K562 (cell line): ENCODE measurements at regions not wholly inside any gene's neighbourhood (a gene's known extent, or its start where the extent isn't known, plus 50 kb on each side); places are given as distances from the start of the nearest gene placed in this dataset.

ENCODE experiments used
- ATAC-seq: fragments of 200-7000 bp; cut with Tn5 transposase; 3 replicates; pipeline ENCODE4 v1.9.1; 2020; ENCODE audit warnings: moderate library complexity
- BruUV-seq: library from RNA; stranded (reverse); fragments of 400-500 nt; replicated peaks from 2 replicates; lab custom pipeline; 2021; lab: Mats Ljungman, UMichigan
- CTCF ChIA-PET: fragments of 300-600 bp; formaldehyde crosslinking; extraction: SDS; loops from one replicate; lab custom pipeline; 2021; ENCODE audit warnings: low intra/inter-chr PET ratio; lab: Yijun Ruan, JAX
- POLR2A ChIA-PET: fragments of 300-600, 350-650 bp; sonication (Branson Sonifier 250); formaldehyde crosslinking; extraction: SDS; loops from one replicate; lab custom pipeline; 2021; ENCODE audit warnings: antibody characterized with exemption, inconsistent platforms; lab: Yijun Ruan, JAX
- DNase-seq, 4 experiments: peaks; one replicate each; pipeline versions ENCODE4 v3.0.0 to v3.0.0-alpha.2; 2011 to 2018; ENCODE audit warnings: low spot score in 3 of 4, mixed read lengths in 3 of 4; ENCODE audit errors: extremely low read depth in 1 of 4
- FAIRE-seq: peaks from 2 replicates; lab custom pipeline; 2011; peaks lifted over from hg19 to GRCh38; lab: Jason Lieb, UNC
- H2AFZ ChIP-seq: 2 replicates; pipeline ENCODE4 v1.6.0; 2011; ENCODE audit warnings: low read depth, low read length, control low read depth, inconsistent platforms
- H3K27ac ChIP-seq: fragments of 200-600 bp; 3 replicates; pipeline ENCODE4 v1.8.0; 2011; ENCODE audit warnings: low read depth, mild to moderate bottlenecking, control low read depth, inconsistent platforms, low read length, moderate library complexity, mixed read lengths; ENCODE audit errors: extremely low read depth
- H3K27me3 ChIP-seq, 2 experiments: fragments of 300-600 bp in 1 of 2; 2 replicates in 1 of 2; 3 replicates in 1 of 2; pipeline versions ENCODE4 v1.6.0 to v1.8.0; 2011; ENCODE audit warnings: inconsistent platforms in 2 of 2, low read length in 2 of 2, mild to moderate bottlenecking in 1 of 2, mixed read lengths in 1 of 2, moderate library complexity in 1 of 2; ENCODE audit not compliant: control insufficient read depth in 2 of 2, insufficient read depth in 2 of 2
- H3K36me3 ChIP-seq: fragments of 300-600 bp; 3 replicates; pipeline ENCODE4 v1.8.0; 2011; ENCODE audit warnings: mild to moderate bottlenecking, low read length, inconsistent platforms; ENCODE audit not compliant: control insufficient read depth, insufficient read depth
- H3K4me1 ChIP-seq, 2 experiments: fragments of 200-600 bp in 1 of 2; replicated peaks in 1 of 2; 2 replicates in 1 of 2; 3 replicates in 1 of 2; pipeline versions ENCODE4 v1.5.1 to v1.8.0; 2011; ENCODE audit warnings: inconsistent platforms in 2 of 2, low read length in 2 of 2, mild to moderate bottlenecking in 1 of 2, mixed read lengths in 1 of 2, moderate library complexity in 1 of 2; ENCODE audit not compliant: control insufficient read depth in 2 of 2, insufficient read depth in 2 of 2
- H3K4me2 ChIP-seq: 2 replicates; pipeline ENCODE4 v1.6.1; 2011; ENCODE audit warnings: low read length, control low read depth, inconsistent platforms, mixed read lengths; ENCODE audit not compliant: insufficient read depth
- H3K4me3 ChIP-seq: fragments of 200-600 bp; sonication (generic), shearing (Covaris generic); 2 replicates; pipeline ENCODE4 v1.5.1; 2016; ENCODE audit warnings: control low read depth, inconsistent platforms
- H3K79me2 ChIP-seq: fragments of 200-600 bp; 3 replicates; pipeline ENCODE4 v1.8.0; 2011; ENCODE audit warnings: low read length, inconsistent platforms; ENCODE audit not compliant: control insufficient read depth, insufficient read depth
- H3K9ac ChIP-seq, 2 experiments: 2 replicates each; pipeline versions ENCODE4 v1.6.0 to v1.6.1; 2011; ENCODE audit warnings: low read depth in 2 of 2, low read length in 2 of 2, control low read depth in 1 of 2, inconsistent platforms in 1 of 2, mild to moderate bottlenecking in 1 of 2, mixed read lengths in 1 of 2; ENCODE audit not compliant: insufficient read depth in 1 of 2
- H3K9me1 ChIP-seq: one replicate; pipeline ENCODE4 v1.6.0; 2011; ENCODE audit warnings: inconsistent platforms, mild to moderate bottlenecking, low read length, moderate library complexity; ENCODE audit not compliant: control insufficient read depth, insufficient read depth
- H3K9me3 ChIP-seq: replicated peaks from 2 replicates; pipeline ENCODE4 v1.5.1; 2011; ENCODE audit warnings: low read depth, low read length, inconsistent platforms; ENCODE audit not compliant: control insufficient read depth, insufficient read depth
- H4K20me1 ChIP-seq: replicated peaks from 2 replicates; pipeline ENCODE4 v1.6.1; 2011; ENCODE audit warnings: low read length, inconsistent platforms, mixed read lengths; ENCODE audit not compliant: control insufficient read depth, insufficient read depth
- CHAMP1 ChIP-seq: fragments of 450-650 bp; IDR thresholded peaks from 2 replicates; pipeline ENCODE4 v1.6.1; 2016; ENCODE audit warnings: mild to moderate bottlenecking
- DPF2 ChIP-seq: fragments of 450-650 bp; IDR thresholded peaks from 2 replicates; pipeline ENCODE4 v1.6.1; 2016
- MBD2 ChIP-seq: sonication (generic); IDR thresholded peaks from 2 replicates; pipeline ENCODE4 v1.6.1; 2016; ENCODE audit warnings: low read depth, borderline replicate concordance
- NFRKB ChIP-seq: fragments of 450-650 bp; IDR thresholded peaks from 2 replicates; pipeline ENCODE4 v1.6.1; 2016; ENCODE audit warnings: low read depth
- RAD21 ChIP-seq, 2 experiments: fragments of 250-450 bp in 1 of 2; fragments of 450-650 bp in 1 of 2; sonication (Bioruptor Pico) in 1 of 2; formaldehyde crosslinking in 1 of 2; IDR thresholded peaks in 1 of 2; conservative IDR thresholded peaks in 1 of 2; 2 replicates each; pipeline versions ENCODE4 v1.4.0 to v1.8.0; 2020 to 2022; ENCODE audit warnings: mild to moderate bottlenecking in 2 of 2, moderate library complexity in 1 of 2
- RCOR1 ChIP-seq, 2 experiments: IDR thresholded peaks; 2 replicates each; pipeline ENCODE4 v1.6.1; 2012; ENCODE audit warnings: low read depth in 2 of 2, low read length in 2 of 2, borderline replicate concordance in 1 of 2, improper control_type of control experiment in 1 of 2
- REST ChIP-seq, 2 experiments: fragments of 450-650 bp; formaldehyde crosslinking in 1 of 2; IDR thresholded peaks; 2 replicates each; pipeline versions ENCODE4 v1.4.0 to v1.6.1; 2014 to 2020; ENCODE audit warnings: mild to moderate bottlenecking in 2 of 2, borderline replicate concordance in 1 of 2, low read depth in 1 of 2
- TARDBP ChIP-seq: fragments of 450-650 bp; IDR thresholded peaks from 2 replicates; pipeline ENCODE4 v1.6.1; 2016
- ZNF146 ChIP-seq: IDR thresholded peaks from one replicate; pipeline ENCODE4 v1.6.1; 2018; ENCODE audit warnings: missing compliant biosample characterization; ENCODE audit not compliant: unreplicated experiment
- ZNF232 ChIP-seq: sonication (generic); formaldehyde crosslinking; IDR thresholded peaks from 2 replicates; pipeline ENCODE4 v1.8.0; 2022; ENCODE audit warnings: mild to moderate bottlenecking, missing genetic modification reagents
- ZNF583 ChIP-seq: fragments of 250-450 bp; sonication (Bioruptor Pico); IDR thresholded peaks from 2 replicates; pipeline ENCODE4 v1.4.0; 2020
- WGBS: fragments of 100-300 bp; shearing (Covaris generic); methylation state at CpG from one replicate; pipeline ENCODE4 v1.1.6; 2016; ENCODE audit warnings: low coverage, mixed read lengths; ENCODE audit not compliant: insufficient coverage; ENCODE audit errors: missing lambda C conversion rate; 5-methylcytosine and 5-hydroxymethylcytosine counted together
- in situ Hi-C: fragments of 300-500 bp; cut with MboI; formaldehyde crosslinking; loops from 4 replicates; pipeline ENCODE4 v1.15.0; 2018; ENCODE audit warnings: inconsistent platforms, mixed read lengths
- intact Hi-C: fragments of 100-400 bp; cut with micrococcal nuclease; formaldehyde crosslinking; loops from 2 replicates; pipeline ENCODE4 v1.14.2; 2022

GRCh38 chr6:27188885-27189418 lies 58.5 kb upstream of the PRSS16 start:
- ChIA-PET POLR2A (interaction anchor here (0.8 to 1.9 kb wide), 5 partner anchors 12 to 636 kb away, joined by 3 to 12 read pairs (median 5); partner anchors contain the start of gene PRSS16), CTCF (interaction anchor here (0.6 to 1.6 kb wide), 9 partner anchors 17 to 1167 kb away, joined by 3 to 8 read pairs (median 3); no protein-coding TSS in a partner anchor)
- Histone ChIP-seq H3K4me1 (peaks cover 8% of the 10 kb centered on the region in 2 experiments; a peak in 4 of 5 replicates), H2AFZ (peak overlapping the region; percentile 87), H3K4me3 (peak overlapping the region; percentile 56), H3K4me2 (peak overlapping the region; percentile 89), H3K9me3 (no peaks in the 10 kb centered on the region; the same call in 1 of the 2 replicates), H3K79me2 (no peaks in the 10 kb centered on the region), H3K27me3 (no peaks in the 10 kb centered on the region), H3K9me1 (no peaks in the 10 kb centered on the region), H4K20me1 (no peaks in the 10 kb centered on the region), H3K27ac (peak overlapping the region; percentile 80), H3K9ac (peak overlapping the region; percentile 82 to 93), H3K36me3 (no peaks in the 10 kb centered on the region)
- DNase-seq, result peak; percentile 69 to 93 (median 78)
- intact Hi-C loops, result loop anchor here (1.0 to 10.0 kb wide), 8 partner anchors 25 to 706 kb away; no protein-coding TSS in a partner anchor
- in situ Hi-C loops, result no loop called here
- ATAC-seq, result peak; percentile 85
- no TSS peak for BruUV-seq
- 17% methylated on average over 10 of the region's 10 CpGs for WGBS
- FAIRE-seq, result peak; percentile 83
- 0 out of 2 replicates have a peak, but pooled peaks have one; percentile 19 for TF ChIP-seq CHAMP1
- TF ChIP-seq RCOR1 (IDR thresholded peaks at IDR 0.05; ENCODE audit: borderline replicate concordance in 1 of 2, low read depth in 2 of 2, low read length in 2 of 2), result peak in 1 of 2 experiments; percentile 20; a peak in 1 of 4 replicates
- no peak for TF ChIP-seq ZNF583 (CRISPR knock-in tag)
- 0 out of 2 replicates have a peak, but pooled peaks have one; percentile 47 for TF ChIP-seq TARDBP
- TF ChIP-seq MBD2, result no peak
- no peak for TF ChIP-seq NFRKB
- peak; percentile 93 to 95 for TF ChIP-seq RAD21 (CRISPR knock-in tag; conservative IDR thresholded peaks at IDR 0.05 in 1 of 2, IDR thresholded peaks at IDR 0.05 in 1 of 2)
- TF ChIP-seq REST (IDR thresholded peaks at IDR 0.05; ENCODE audit: borderline replicate concordance), result peak; percentile 69; the same call in 1 of the 2 replicates
- TF ChIP-seq REST (CRISPR knock-in tag; IDR thresholded peaks at IDR 0.05; ENCODE audit: low read depth), result no peak
- TF ChIP-seq DPF2, result no peak
- no peak for TF ChIP-seq ZNF146 (CRISPR knock-in tag)
- TF ChIP-seq ZNF232 (CRISPR knock-in tag), result no peak
